ENCODE measurements at regions not wholly inside any gene's neighbourhood (a gene's known extent, or its start where the extent isn't known, plus 50 kb on each side); places are given as distances from the start of the nearest gene placed in this dataset.

DNA sequence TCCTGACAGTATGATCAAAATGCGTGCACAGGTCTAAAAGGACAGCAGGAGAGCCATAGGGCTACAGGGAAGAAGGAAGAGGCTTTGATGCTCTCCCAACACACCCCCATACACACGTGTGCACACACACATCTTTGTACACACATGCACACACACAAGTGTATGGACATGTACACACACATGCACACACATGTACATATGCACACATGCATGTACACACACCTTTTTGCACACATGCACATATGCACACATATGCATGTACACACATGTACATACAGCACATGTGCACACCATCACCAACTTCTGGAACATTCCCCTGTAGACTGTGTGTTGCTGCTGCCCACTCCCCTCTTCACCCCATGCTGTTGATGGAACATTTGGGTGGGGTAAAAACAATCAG is 255.6 kb upstream of the CTBP2 start (continued):
- TF ChIP-seq GATA3 (IDR thresholded peaks at IDR 0.05; ENCODE audit: borderline replicate concordance) (no peak), CEBPB (IDR thresholded peaks at IDR 0.05) (no peak), JUNB (IDR thresholded peaks at IDR 0.05) (no peak), HEYL (CRISPR knock-in tag; IDR thresholded peaks at IDR 0.05) (no peak), PHF8 (IDR thresholded peaks at IDR 0.05; ENCODE audit: borderline replicate concordance, low read depth) (no peak), RNF2 (IDR thresholded peaks at IDR 0.05; ENCODE audit: borderline replicate concordance, low read depth) (no peak), NFE2L2 (conservative IDR thresholded peaks at IDR 0.05; ENCODE audit: low read length) (no peak)
- TF ChIP-seq, protein P1, sequence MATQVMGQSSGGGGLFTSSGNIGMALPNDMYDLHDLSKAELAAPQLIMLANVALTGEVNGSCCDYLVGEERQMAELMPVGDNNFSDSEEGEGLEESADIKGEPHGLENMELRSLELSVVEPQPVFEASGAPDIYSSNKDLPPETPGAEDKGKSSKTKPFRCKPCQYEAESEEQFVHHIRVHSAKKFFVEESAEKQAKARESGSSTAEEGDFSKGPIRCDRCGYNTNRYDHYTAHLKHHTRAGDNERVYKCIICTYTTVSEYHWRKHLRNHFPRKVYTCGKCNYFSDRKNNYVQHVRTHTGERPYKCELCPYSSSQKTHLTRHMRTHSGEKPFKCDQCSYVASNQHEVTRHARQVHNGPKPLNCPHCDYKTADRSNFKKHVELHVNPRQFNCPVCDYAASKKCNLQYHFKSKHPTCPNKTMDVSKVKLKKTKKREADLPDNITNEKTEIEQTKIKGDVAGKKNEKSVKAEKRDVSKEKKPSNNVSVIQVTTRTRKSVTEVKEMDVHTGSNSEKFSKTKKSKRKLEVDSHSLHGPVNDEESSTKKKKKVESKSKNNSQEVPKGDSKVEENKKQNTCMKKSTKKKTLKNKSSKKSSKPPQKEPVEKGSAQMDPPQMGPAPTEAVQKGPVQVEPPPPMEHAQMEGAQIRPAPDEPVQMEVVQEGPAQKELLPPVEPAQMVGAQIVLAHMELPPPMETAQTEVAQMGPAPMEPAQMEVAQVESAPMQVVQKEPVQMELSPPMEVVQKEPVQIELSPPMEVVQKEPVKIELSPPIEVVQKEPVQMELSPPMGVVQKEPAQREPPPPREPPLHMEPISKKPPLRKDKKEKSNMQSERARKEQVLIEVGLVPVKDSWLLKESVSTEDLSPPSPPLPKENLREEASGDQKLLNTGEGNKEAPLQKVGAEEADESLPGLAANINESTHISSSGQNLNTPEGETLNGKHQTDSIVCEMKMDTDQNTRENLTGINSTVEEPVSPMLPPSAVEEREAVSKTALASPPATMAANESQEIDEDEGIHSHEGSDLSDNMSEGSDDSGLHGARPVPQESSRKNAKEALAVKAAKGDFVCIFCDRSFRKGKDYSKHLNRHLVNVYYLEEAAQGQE (IDR thresholded peaks at IDR 0.05): no peak

DNA sequence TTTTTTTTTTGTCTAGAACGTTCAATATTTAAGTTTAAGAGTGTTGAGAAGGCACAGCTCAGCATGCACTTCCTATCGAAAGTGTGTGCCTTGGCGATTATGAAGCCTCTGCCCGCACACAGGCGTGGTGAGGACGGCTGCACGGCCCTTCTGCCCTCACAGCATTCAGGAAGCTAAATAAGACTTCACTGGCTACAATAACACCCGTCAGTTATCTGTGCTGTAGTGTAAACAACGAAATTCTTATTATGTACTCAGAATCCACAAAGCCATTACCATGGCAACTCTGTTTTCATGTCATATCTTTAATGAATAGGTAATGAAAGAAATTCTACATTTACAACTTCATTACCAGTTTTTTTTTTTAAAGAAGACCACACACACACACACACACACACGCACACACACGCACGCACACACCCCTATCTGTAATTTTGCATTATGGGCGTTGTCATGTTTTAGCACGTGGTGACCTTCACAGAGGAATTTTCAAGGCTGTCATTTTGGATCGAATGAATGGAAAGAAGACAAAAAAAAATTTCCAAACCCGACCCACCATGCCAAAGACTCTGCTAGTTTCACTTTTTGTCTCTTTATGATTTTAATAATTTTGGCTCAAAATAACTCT is 254.8 kb upstream of the CTBP2 start:
- TF ChIP-seq FOSL2 (IDR thresholded peaks at IDR 0.05) (no peak), FOSL2 (CRISPR knock-in tag; IDR thresholded peaks at IDR 0.05) (no peak), POLR2A (IDR thresholded peaks at IDR 0.05; ENCODE audit: low read length) (no peak), EHMT2 (IDR thresholded peaks at IDR 0.05; ENCODE audit: low read depth) (no peak), TFCP2L1 (CRISPR knock-in tag; IDR thresholded peaks at IDR 0.05) (no peak), CEBPB (IDR thresholded peaks at IDR 0.05) (no peak), CHD4 (IDR thresholded peaks at IDR 0.05; ENCODE audit: borderline replicate concordance) (no peak), FOSB (CRISPR knock-in tag; IDR thresholded peaks at IDR 0.05) (no peak), HDAC2 (IDR thresholded peaks at IDR 0.05) (no peak), TP53 (CRISPR knock-in tag; IDR thresholded peaks at IDR 0.05) (no peak), GATA3 (IDR thresholded peaks at IDR 0.05; ENCODE audit: borderline replicate concordance) (no peak), ESRRA (IDR thresholded peaks at IDR 0.05; ENCODE audit: borderline replicate concordance, low read length) (no peak), KDM5A (IDR thresholded peaks at IDR 0.05) (no peak), CBX2 (IDR thresholded peaks at IDR 0.05; ENCODE audit: borderline replicate concordance, low read depth) (no peak)
- TF ChIP-seq, protein P2, sequence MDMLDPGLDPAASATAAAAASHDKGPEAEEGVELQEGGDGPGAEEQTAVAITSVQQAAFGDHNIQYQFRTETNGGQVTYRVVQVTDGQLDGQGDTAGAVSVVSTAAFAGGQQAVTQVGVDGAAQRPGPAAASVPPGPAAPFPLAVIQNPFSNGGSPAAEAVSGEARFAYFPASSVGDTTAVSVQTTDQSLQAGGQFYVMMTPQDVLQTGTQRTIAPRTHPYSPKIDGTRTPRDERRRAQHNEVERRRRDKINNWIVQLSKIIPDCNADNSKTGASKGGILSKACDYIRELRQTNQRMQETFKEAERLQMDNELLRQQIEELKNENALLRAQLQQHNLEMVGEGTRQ (IDR thresholded peaks at IDR 0.05): no peak
- TF ChIP-seq, protein P3, sequence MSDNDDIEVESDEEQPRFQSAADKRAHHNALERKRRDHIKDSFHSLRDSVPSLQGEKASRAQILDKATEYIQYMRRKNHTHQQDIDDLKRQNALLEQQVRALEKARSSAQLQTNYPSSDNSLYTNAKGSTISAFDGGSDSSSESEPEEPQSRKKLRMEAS (IDR thresholded peaks at IDR 0.05): no peak
- TF ChIP-seq, protein P4, sequence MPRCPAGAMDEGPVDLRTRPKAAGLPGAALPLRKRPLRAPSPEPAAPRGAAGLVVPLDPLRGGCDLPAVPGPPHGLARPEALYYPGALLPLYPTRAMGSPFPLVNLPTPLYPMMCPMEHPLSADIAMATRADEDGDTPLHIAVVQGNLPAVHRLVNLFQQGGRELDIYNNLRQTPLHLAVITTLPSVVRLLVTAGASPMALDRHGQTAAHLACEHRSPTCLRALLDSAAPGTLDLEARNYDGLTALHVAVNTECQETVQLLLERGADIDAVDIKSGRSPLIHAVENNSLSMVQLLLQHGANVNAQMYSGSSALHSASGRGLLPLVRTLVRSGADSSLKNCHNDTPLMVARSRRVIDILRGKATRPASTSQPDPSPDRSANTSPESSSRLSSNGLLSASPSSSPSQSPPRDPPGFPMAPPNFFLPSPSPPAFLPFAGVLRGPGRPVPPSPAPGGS (IDR thresholded peaks at IDR 0.05): no peak
- Histone ChIP-seq H3K4me3 (no peak overlapping the region), H3K9me3 (0 out of 3 replicates have a peak, but pooled peaks cover 4% of the 10 kb centered on the region), H3K4me1 (no peaks in the 10 kb centered on the region), H3K27ac (no peak overlapping the region), H3K4me2 (no peak overlapping the region)
- ATAC-seq (no peak), FAIRE-seq (no peak), DNase-seq (ENCODE audit: low read depth in 1 of 2, low spot score in 1 of 2) (no peak)
- ChIA-PET POLR2A (no interaction called here), CTCF (no interaction called here)
- 33% methylated on average over 16 of the region's 16 CpGs for WGBS (ENCODE audit: missing lambda C conversion rate)

All from A549 (cell line).